PC-3 (cell line): ENCODE measurements at regions not wholly inside any gene's neighbourhood (a gene's known extent, or its start where the extent isn't known, plus 50 kb on each side); places are given as distances from the start of the nearest gene placed in this dataset.

Source experiments
- ATAC-seq: fragments of 200-7000 bp; cut with Tn5 transposase; 2 replicates; pipeline ENCODE4 v1.9.1; 2020; ENCODE audit warnings: mild to moderate bottlenecking, moderate library complexity
- BruUV-seq: library from RNA; stranded (reverse); fragments of 400-500 nt; replicated peaks from 2 replicates; lab custom pipeline; 2021; lab: Mats Ljungman, UMichigan
- CTCF ChIA-PET: fragments of 300-600 bp; sonication (Branson Sonifier 250); formaldehyde crosslinking; loops from one replicate; lab custom pipeline; 2022; ENCODE audit warnings: antibody characterized with exemption; lab: Charles Lee
- POLR2A ChIA-PET: fragments of 300-600 bp; sonication (Branson Sonifier 250); formaldehyde crosslinking; loops from one replicate; lab custom pipeline; 2022; ENCODE audit warnings: antibody characterized with exemption; ENCODE audit not compliant: unreplicated experiment; lab: Charles Lee
- DNase-seq: peaks from one replicate; pipeline ENCODE4 v3.0.0-alpha.2; 2015
- H2AFZ ChIP-seq: fragments of 300-600 bp; sonication (generic); 2 replicates; pipeline ENCODE4 v1.6.0; 2016; ENCODE audit warnings: antibody characterized with exemption, low read length
- H3F3A ChIP-seq: fragments of 300-600 bp; sonication (generic); one replicate; pipeline ENCODE4 v1.6.0; 2017; ENCODE audit warnings: antibody characterized with exemption, low read length, control low read depth, mild to moderate bottlenecking; ENCODE audit not compliant: unreplicated experiment
- H3K27ac ChIP-seq: fragments of 300-600 bp; sonication (generic); 2 replicates; pipeline ENCODE4 v1.5.1; 2016; ENCODE audit warnings: mild to moderate bottlenecking, low read length
- H3K27me3 ChIP-seq: fragments of 300-600 bp; sonication (generic); 2 replicates; pipeline ENCODE4 v1.6.1; 2016; ENCODE audit warnings: low read length, mixed read lengths
- H3K36me3 ChIP-seq: fragments of 300-600 bp; sonication (generic); 2 replicates; pipeline ENCODE4 v1.6.1; 2016; ENCODE audit warnings: low read depth, mixed run types, low read length, mixed read lengths
- H3K4me1 ChIP-seq: fragments of 300-600 bp; sonication (generic); 2 replicates; pipeline ENCODE4 v1.5.1; 2016; ENCODE audit warnings: low read length; ENCODE audit not compliant: insufficient read depth
- H3K4me2 ChIP-seq: fragments of 300-600 bp; sonication (generic); 2 replicates; pipeline ENCODE4 v1.6.0; 2016; ENCODE audit warnings: low read length
- H3K4me3 ChIP-seq: fragments of 300-600 bp; sonication (generic); 2 replicates; pipeline ENCODE4 v1.5.1; 2016; ENCODE audit warnings: mild to moderate bottlenecking, low read length, mixed read lengths
- H3K79me2 ChIP-seq: fragments of 300-600 bp; sonication (generic); 2 replicates; pipeline ENCODE4 v1.6.1; 2017; ENCODE audit warnings: low read length, mixed read lengths
- H3K9ac ChIP-seq: fragments of 300-600 bp; sonication (generic); 2 replicates; pipeline ENCODE4 v1.6.0; 2016; ENCODE audit warnings: mild to moderate bottlenecking, low read length
- H3K9me2 ChIP-seq: fragments of 300-600 bp; sonication (generic); replicated peaks from 2 replicates; pipeline ENCODE4 v1.6.1; 2016; ENCODE audit warnings: mixed run types, low read length, mixed read lengths
- H3K9me3 ChIP-seq: fragments of 300-600 bp; sonication (generic); 2 replicates; pipeline ENCODE4 v1.6.1; 2016; ENCODE audit warnings: low read length, mixed read lengths
- H4K20me1 ChIP-seq: fragments of 300-600 bp; sonication (generic); 2 replicates; pipeline ENCODE4 v1.6.1; 2016; ENCODE audit warnings: low read length, mixed read lengths
- CTCF ChIP-seq: fragments of 300-600 bp; sonication (generic); conservative IDR thresholded peaks from 2 replicates; pipeline ENCODE4 v1.5.1; 2017; ENCODE audit warnings: antibody characterized with exemption, low read depth, mild to moderate bottlenecking, low read length
- EZH2 ChIP-seq: fragments of 300-600 bp; sonication (generic); IDR thresholded peaks from one replicate; pipeline ENCODE4 v1.6.1; 2017; ENCODE audit warnings: antibody characterized with exemption, mild to moderate bottlenecking, low read length; ENCODE audit not compliant: unreplicated experiment
- EZH2phosphoT487 ChIP-seq: fragments of 300-600 bp; sonication (generic); IDR thresholded peaks from 2 replicates; pipeline ENCODE4 v1.6.1; 2018; ENCODE audit warnings: mild to moderate bottlenecking, antibody characterized with exemption, low read length, borderline replicate concordance
- intact Hi-C: fragments of 100-400 bp; cut with micrococcal nuclease; formaldehyde crosslinking; loops from 2 replicates; pipeline ENCODE4 v1.9.0; 2023

GRCh38 chr13:76597868-76598267, 288.3 kb downstream of the KCTD12 start:
- ChIA-PET CTCF (interaction anchor here (0.5 kb wide), 1 partner anchor 198 kb away, joined by 3 read pairs; no protein-coding TSS in a partner anchor), POLR2A (no interaction called here)
- ATAC-seq, result no peak
- H3K9me3 ChIP-seq, result no peaks in the 10 kb centered on the region
- H2AFZ ChIP-seq, result no peak overlapping the region
- no peaks in the 10 kb centered on the region for H3K79me2 ChIP-seq
- TF ChIP-seq EZH2phosphoT487, result no peak
- TF ChIP-seq EZH2, result no peak
- TF ChIP-seq CTCF, result no peak
- H3K27me3 ChIP-seq, result no peaks in the 10 kb centered on the region
- DNase-seq, result no peak
- H3K27ac ChIP-seq, result no peak overlapping the region
- no peak overlapping the region for H3K4me3 ChIP-seq
- no peak overlapping the region for H3K4me2 ChIP-seq
- H3K36me3 ChIP-seq, result no peaks in the 10 kb centered on the region
- no peaks in the 10 kb centered on the region for H3F3A ChIP-seq
- intact Hi-C loops, result no loop called here
- no peak overlapping the region for H3K9ac ChIP-seq
- no peaks in the 10 kb centered on the region for H3K9me2 ChIP-seq
- BruUV-seq, result no TSS peak
- no peaks in the 10 kb centered on the region for H3K4me1 ChIP-seq
- no peaks in the 10 kb centered on the region for H4K20me1 ChIP-seq

DNA sequence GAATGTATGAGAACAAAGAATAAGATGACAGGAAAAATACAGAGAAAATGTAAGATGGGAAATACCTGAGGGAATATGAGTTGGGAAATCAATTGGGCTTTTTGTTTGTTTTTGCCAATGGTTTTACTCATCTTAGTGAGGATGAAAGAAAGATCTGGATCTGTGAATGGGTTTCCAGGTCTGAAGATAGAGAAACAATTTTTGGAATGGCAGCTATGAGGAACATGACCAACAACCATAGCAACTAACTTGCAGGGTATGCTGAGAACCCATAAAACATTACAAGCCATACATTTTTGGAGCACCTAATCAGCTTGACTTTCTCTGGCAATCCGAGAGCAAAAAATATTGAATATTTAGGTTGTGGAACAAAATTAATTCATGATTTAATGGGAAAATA, 290.0 kb downstream of the KCTD12 start:
- intact Hi-C loops, result no loop called here
- Histone ChIP-seq H3K36me3 (no peaks in the 10 kb centered on the region), H4K20me1 (no peaks in the 10 kb centered on the region), H3K4me3 (no peak overlapping the region), H3F3A (no peaks in the 10 kb centered on the region), H3K9ac (no peak overlapping the region), H3K4me1 (no peaks in the 10 kb centered on the region), H3K9me3 (no peaks in the 10 kb centered on the region), H3K9me2 (no peaks in the 10 kb centered on the region), H3K4me2 (no peak overlapping the region), H3K79me2 (no peaks in the 10 kb centered on the region), H3K27me3 (no peaks in the 10 kb centered on the region), H3K27ac (no peak overlapping the region), H2AFZ (no peak overlapping the region)
- ATAC-seq (no peak), DNase-seq (no peak)
- TF ChIP-seq EZH2 (no peak), CTCF (no peak), EZH2phosphoT487 (no peak)
- ChIA-PET CTCF (no interaction called here), POLR2A (no interaction called here)
- BruUV-seq, result no TSS peak

DNA sequence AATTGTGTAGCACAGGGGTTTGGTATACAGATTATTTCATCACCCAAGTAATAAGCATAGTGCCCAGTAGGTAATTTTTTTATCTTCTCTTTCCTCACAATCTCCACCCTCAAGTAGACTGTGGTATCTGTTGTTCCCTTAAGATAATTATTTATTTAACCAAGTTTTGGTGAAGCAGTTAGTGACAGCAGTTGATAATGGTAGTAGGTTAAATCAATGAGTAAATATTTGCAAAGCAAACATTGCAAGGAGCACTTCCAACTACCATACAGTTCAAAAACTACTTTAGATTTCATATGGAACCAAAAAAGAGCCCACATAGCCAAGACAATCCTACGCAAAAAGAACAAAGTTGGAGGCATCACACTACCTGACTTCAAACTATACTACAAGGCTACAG, 291.8 kb downstream of the KCTD12 start:
- Histone ChIP-seq H3K9me2 (no peaks in the 10 kb centered on the region), H3K9ac (no peak overlapping the region), H3K79me2 (no peaks in the 10 kb centered on the region), H3K4me2 (no peak overlapping the region), H3K9me3 (no peaks in the 10 kb centered on the region), H3K4me3 (no peak overlapping the region), H2AFZ (no peak overlapping the region), H3K27ac (no peak overlapping the region), H3K36me3 (no peaks in the 10 kb centered on the region), H4K20me1 (no peaks in the 10 kb centered on the region), H3K4me1 (no peaks in the 10 kb centered on the region), H3F3A (no peaks in the 10 kb centered on the region), H3K27me3 (no peaks in the 10 kb centered on the region)
- no peak for DNase-seq
- BruUV-seq, result no TSS peak
- ChIA-PET POLR2A (no interaction called here), CTCF (no interaction called here)
- intact Hi-C loops, result no loop called here
- TF ChIP-seq EZH2 (no peak), CTCF (no peak), EZH2phosphoT487 (no peak)
- no peak for ATAC-seq
